Lung (tissue), 11 donors: ENCODE measurements at regions not wholly inside any gene's neighbourhood (a gene's known extent, or its start where the extent isn't known, plus 50 kb on each side); places are given as distances from the start of the nearest gene placed in this dataset.

Source experiments
- ATAC-seq: fragments of 200-7000 bp; cut with Tn5 transposase; one replicate; pipeline ENCODE4 v1.9.1; 2020; ENCODE audit warnings: moderate number of reproducible peaks; ENCODE audit not compliant: insufficient read depth, low FRiP score
- DNase-seq, 3 donors: peaks; one replicate each; pipeline ENCODE4 v3.0.0-alpha.2; 2013 to 2017
- H3K27ac ChIP-seq, 2 donors: one replicate each; pipeline ENCODE4 v1.5.1; 2013; ENCODE audit warnings: mild to moderate bottlenecking in 2 of 2, moderate library complexity in 2 of 2, control low read depth in 1 of 2, inconsistent platforms in 1 of 2, low read depth in 1 of 2, low read length in 1 of 2
- H3K27me3 ChIP-seq, 3 donors: one replicate each; pipeline ENCODE4 v1.5.1; 2013; ENCODE audit warnings: low read length in 2 of 3; ENCODE audit not compliant: control insufficient read depth in 3 of 3, insufficient read depth in 3 of 3
- H3K36me3 ChIP-seq, 4 donors: one replicate each; pipeline ENCODE4 v1.5.1; 2013; ENCODE audit warnings: low read length in 4 of 4, mild to moderate bottlenecking in 1 of 4, moderate library complexity in 1 of 4; ENCODE audit not compliant: control insufficient read depth in 4 of 4, insufficient read depth in 4 of 4
- H3K4me1 ChIP-seq, 5 donors: one replicate each; pipeline ENCODE4 v1.5.1; 2013; ENCODE audit warnings: low read length in 5 of 5, mild to moderate bottlenecking in 2 of 5, moderate library complexity in 1 of 5; ENCODE audit not compliant: control insufficient read depth in 5 of 5, insufficient read depth in 5 of 5
- H3K4me3 ChIP-seq: one replicate; pipeline ENCODE4 v1.5.1; 2013; ENCODE audit warnings: mild to moderate bottlenecking, control low read depth, moderate library complexity
- H3K9ac ChIP-seq, 2 donors: one replicate each; pipeline ENCODE4 v1.5.1; 2013; ENCODE audit warnings: low read length in 2 of 2, control low read depth in 1 of 2; ENCODE audit not compliant: insufficient read depth in 1 of 2
- H3K9me3 ChIP-seq, 4 donors: one replicate each; pipeline ENCODE4 v1.5.1; 2013; ENCODE audit warnings: low read length in 3 of 4, mild to moderate bottlenecking in 1 of 4, moderate library complexity in 1 of 4; ENCODE audit not compliant: control insufficient read depth in 4 of 4, insufficient read depth in 3 of 4
- CTCF ChIP-seq: IDR thresholded peaks from 2 replicates; pipeline ENCODE4 v1.5.1; 2012; ENCODE audit warnings: mild to moderate bottlenecking; ENCODE audit errors: control extremely low read depth, extremely low read depth
- WGBS, 2 donors: extraction: QIAGEN DNeasy Blood & Tissue Kit; methylation state at CpG; one replicate each; pipeline ENCODE4 v1.1.7; 2013; 5-methylcytosine and 5-hydroxymethylcytosine counted together
- donor health status: control.
- donor health status: control.
- donor health status: Bipolar disorder and iron deficiency.
- donor health status: healthy.
- donor health status: DM: yes; HTN: yes; CAD: no.

- no peak for ATAC-seq
- Histone ChIP-seq H3K9ac (no peak overlapping the region), H3K9me3 (peaks cover 0 to 6% (median 0%) of the 10 kb centered on the region in 4 donors), H3K27ac (no peak overlapping the region), H3K4me3 (no peak overlapping the region), H3K4me1 (peaks cover 0 to 1% (median 0%) of the 10 kb centered on the region in 5 donors), H3K36me3 (peaks cover 0 to 3% (median 0%) of the 10 kb centered on the region in 4 donors), H3K27me3 (no peaks in the 10 kb centered on the region)
- DNase-seq: no peak
- 92 to 95% methylated on average over 4 of the region's 4 CpGs for WGBS, 2 donors
- no peak for TF ChIP-seq CTCF
These were observed 208.9 kb downstream of the ZEB2 start for GRCh38 chr2:144310889-144311608.

- Histone ChIP-seq H3K4me1 (peaks cover 0 to 1% (median 0%) of the 10 kb centered on the region in 5 donors), H3K9ac (no peak overlapping the region), H3K4me3 (no peak overlapping the region), H3K27me3 (no peaks in the 10 kb centered on the region), H3K9me3 (peaks cover 0 to 6% (median under 1%) of the 10 kb centered on the region in 4 donors), H3K27ac (no peak overlapping the region), H3K36me3 (peaks cover 0 to 3% (median 0%) of the 10 kb centered on the region in 4 donors)
- TF ChIP-seq CTCF: no peak
- ATAC-seq: no peak
- no peak for DNase-seq
- WGBS, 2 donors: 80 to 91% methylated on average over 2 of the region's 2 CpGs
These were observed 209.4 kb downstream of the ZEB2 start for GRCh38 chr2:144310484-144310883.

GRCh38 chr2:144307711-144308110, 212.2 kb downstream of the ZEB2 start:
- Histone ChIP-seq H3K4me1 (peaks cover 0 to 1% (median 0%) of the 10 kb centered on the region in 5 donors), H3K4me3 (no peak overlapping the region), H3K9me3 (peaks cover 0 to 6% (median under 1%) of the 10 kb centered on the region in 4 donors), H3K27ac (no peak overlapping the region), H3K9ac (no peak overlapping the region), H3K36me3 (peaks cover 0 to 3% (median 0%) of the 10 kb centered on the region in 4 donors), H3K27me3 (no peaks in the 10 kb centered on the region)
- TF ChIP-seq CTCF: no peak
- WGBS, 2 donors: 97% methylated on average over 2 of the region's 2 CpGs
- DNase-seq (no peak), ATAC-seq (no peak)
